Activated T-helper 1 cell treated with anti-CD3 and anti-CD28 coated beads, Interleukin-2, amount 50 U/mL, for 16 hours (primary cell): ENCODE measurements at regions not wholly inside any gene's neighbourhood (a gene's known extent, or its start where the extent isn't known, plus 50 kb on each side); places are given as distances from the start of the nearest gene placed in this dataset.
"Not testable (repeated sequence)": the region's sequence is repeated elsewhere in the genome, so short reads cannot be mapped to it uniquely, and the experiment has no call there.

Source experiments
- DNase-seq, 2 donors: peaks; one replicate each; pipeline ENCODE4 v3.0.0-alpha.2; 2020; ENCODE audit warnings: low read depth in 1 of 2, low spot score in 1 of 2

DNA sequence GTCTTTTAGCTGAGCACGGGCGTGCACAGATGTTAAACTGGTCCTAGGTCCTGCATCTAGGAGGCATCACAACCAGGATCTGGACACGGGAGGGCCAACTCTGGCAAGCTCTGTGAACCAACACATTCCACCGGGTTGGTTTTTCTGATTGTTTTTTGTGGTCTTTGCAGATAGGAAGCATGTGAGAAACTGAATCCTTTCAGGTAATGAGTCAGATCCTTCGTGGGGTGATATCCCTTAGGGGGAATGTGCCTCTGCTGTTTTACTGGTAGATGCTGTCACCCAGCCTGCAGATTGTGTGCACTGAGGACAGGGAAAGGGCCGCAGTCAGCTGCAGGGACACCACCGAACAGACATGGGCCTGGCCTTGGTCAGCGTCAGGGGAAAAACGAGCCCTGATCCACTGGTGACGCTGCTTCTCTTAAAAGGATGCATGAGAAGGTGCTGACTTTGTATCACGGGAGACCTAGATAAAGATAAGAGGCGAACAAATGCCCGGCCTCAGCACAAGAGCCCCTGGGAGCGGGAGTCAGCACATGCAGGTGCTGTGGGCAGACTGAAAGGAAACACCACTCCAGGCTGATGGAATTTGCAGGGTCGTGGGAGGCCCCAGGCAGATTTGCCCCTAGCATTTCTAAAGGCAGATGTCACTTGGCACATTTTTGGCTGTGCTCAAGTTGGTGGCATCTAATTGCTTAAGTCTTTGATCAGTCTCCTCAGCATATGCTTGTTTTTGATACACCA is 51.1 kb downstream of the DOP1B start:
- DNase-seq, result no peak

DNA sequence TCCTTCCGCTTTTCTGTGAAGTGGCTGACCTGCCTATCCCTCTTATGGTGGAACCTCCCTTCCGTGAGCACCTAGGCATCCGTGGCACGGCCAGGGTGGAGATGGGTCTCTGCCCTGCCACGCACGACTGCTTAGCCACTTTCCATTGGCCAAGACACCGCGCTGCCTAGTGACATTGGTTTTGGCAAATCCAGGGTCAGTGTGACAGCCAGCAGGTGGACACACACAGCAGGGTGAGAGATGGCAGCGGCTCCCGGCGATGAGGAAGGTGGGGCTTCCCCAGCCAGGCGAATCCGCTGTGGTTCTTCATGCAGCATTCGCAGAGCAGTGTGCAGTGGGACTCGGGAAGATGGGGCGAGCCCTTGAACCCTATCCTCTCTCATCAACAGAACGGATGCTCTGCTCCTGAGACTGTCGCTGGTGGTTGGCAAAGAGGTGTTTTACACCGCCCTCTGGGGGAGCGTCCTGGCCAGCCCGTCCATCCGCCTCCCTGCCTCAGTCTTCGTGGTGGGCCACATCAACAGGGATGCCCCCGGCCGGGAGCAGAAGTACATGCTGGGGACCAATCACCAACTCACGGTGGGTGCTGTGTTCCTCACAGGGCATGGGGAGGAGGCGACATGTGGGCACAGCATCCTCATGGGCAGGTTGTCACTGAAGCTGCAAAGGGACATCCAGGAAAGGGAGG is 51.8 kb downstream of the DOP1B start:
- DNase-seq, result no peak

DNA sequence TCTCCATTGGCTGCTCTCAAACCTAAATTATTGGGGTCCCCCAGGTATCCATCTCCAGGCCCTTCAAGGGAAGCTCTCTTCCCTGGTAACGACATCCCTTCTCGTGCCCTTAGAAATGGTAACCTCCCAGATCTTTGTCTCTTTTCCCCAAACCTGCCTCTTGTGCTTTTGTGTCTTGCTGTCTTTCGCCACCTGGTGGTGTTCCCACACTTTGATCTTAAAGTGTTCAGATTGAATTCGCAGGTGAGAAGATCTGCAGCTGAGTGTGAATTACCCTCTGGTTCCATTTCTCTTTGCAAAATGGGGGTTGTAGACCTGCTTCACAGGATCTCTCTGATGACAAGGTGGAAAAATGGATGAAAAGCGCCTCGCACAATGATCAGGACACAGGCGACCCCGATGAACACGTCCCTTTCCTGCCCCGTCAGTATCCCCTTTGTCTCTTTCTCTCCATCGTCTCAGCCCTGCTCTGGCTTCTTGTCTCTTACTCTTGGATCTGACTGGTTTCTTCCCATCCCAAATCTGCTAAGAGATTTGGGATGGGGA is 53.1 kb downstream of the DOP1B start:
- DNase-seq, result no peak

DNA sequence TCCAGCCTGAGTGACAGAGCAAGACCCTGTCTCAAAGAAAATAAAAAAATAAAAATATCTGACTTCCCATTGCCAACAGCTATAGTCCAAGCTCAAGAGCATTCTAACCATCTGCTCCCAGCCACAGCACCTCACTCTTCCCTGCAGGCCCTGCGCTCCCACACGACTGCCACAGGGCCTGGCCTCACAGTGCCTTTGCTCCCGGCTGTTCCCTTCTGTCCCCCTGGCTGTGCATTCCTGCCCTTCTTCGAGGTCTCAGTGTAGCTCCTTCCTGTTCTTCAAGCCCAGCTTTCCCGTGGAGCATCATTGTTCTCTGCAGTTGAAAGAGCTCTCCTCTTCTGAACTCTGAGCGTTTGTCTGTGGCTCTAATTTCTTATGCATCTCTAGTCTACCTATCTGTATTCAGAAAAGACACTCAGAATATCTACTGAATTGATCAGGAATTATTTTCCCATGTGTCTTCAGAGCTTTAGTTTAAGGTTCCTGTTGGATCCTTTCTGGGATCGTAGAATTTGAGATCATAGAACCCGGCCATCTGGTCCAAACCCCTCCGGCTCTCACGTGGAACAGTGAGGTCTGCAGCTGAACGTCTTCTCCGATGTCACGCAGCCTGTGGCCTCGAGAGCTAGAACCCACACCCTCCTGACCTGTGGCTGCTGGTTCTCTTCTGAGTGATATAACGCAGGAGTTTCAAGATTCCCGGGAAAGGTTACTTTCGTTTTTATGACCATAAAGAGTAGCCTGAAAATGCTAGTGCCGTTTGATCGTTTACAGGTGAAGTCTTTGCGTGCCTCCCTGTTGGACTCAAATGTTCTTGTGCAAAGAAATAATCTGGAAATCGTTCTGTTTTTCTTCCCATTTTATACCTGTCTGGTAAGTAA is 54.4 kb downstream of the DOP1B start:
- DNase-seq, result no peak

DNA sequence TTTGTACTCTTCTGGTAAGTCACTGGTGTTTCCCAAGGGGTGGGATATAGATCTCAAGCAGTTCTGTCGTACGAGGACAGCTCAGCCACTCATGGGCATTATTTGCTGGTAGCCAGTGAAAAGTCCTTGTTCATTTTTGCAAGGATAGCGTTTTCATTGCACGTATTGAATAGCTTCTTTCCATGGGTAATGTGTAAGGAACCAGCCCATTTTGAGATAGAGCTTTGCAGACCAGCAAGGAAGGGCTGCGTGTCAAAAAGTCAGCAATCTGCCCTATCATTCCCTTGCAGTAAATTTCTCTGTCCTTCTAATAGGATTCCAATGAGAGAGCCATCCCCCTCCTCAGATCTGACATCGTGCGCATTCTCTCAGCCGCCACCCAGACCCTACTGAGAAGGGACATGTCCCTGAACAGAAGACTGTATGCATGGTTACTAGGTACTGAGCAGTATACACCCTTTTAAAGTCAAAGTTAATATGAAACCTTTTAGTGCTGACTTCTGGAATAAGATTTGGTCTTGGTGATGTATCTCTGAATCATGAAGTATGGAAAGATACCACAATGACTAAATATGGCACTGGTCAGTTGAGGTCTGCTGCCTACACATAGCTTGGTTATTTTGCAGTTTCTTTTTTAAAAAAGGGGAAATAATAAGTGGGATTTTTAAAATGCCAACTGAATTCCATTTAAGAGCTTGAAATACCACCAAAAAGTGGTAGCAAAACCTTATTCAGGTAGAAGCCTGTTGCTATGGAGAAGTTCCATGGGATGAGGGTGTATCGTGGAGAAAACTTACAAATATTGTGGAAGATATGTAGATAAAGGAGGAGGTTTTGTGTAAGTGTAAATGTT is 55.3 kb downstream of the DOP1B start:
- no peak for DNase-seq

DNA sequence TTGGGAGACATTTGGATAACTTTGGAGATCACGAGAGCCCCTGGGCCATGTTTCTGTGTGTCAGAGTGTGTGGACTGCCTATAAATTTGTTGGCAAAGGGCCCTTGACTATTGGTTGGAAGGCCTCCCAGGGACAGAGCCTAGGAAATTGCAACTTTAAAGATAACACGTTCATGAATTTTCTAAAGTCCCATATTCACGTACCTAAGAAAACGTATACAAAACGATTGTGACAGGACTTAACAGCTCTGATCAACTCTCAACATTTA is 55.8 kb downstream of the DOP1B start:
- no peak for DNase-seq

DNA sequence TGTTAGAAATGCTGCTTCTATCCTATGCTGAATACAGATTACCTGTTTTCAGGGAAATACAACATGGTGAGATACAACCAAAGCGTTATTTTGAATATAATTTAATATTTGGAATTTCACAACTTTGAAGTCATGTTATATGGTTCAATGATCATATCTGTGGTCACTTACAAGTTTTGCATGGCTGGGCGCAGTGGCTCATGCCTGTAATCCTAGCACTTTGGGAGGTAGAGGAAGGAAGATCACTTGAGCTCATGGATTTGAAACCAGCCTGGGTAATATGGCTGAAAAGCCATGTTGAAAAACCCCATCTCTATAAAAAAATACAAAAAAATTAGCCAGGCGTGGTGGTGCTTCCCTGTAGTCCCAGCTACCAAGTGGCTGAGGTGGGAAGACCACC is 57.9 kb downstream of the DOP1B start:
- no peak for DNase-seq

DNA sequence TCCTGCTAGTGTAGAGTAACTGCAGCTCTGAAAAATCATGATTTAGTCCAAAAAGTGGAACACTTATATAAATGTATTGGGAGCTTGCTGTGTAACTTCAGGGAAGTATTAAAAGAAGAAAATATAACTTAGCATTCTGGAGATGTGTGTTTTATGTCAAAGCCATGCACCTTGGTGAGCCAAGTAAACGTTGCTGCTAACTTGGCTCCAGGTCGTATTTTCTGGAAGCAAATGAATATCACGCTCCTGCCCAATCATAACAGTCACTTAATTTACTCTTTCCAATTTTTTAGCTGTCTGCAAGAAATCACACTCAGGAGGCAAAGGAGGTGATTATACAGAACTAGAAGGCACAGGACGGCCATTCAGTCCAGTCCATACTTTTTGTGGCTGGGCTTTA is 61.1 kb downstream of the DOP1B start:
- DNase-seq, result no peak

DNA sequence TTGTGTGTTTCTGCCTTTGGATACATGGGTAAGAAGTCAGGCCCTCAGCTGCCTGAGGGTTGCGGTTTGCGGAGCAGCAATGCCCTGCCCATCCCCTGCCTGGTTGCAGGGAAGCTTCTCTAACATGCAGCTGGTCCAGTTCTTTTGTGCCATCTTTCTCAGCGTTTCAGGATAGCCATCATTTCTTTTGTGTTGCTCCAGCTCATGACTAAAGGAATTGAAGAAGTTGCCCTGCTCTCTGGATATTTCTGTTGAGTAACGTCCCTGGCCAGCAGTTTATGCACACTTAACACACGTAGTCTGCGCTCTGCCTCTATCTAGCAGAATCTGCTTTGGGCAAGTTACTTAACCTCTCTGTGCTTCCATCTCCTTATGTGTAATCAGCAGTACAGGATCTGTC is 62.1 kb downstream of the DOP1B start:
- no peak for DNase-seq

DNA sequence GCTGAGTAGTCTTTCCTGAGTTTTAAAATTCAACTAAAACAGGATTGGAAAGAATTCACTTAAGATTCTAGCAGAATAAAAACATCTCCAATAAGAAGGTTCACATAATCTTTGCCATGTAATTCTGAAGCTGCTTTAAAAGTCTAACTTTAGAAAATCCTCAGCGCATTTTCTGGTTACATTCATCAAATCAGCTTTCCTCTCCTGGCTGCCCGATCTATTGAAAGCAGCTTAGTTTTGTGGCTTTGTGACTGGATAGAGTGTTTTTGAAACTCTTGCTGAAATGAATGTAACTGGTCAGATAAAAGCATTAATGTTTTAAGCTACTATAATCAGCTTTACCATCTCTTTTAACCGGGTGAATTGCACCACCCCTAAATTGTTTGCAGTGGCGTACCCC is 66.8 kb downstream of the DOP1B start:
- DNase-seq, result no peak

DNA sequence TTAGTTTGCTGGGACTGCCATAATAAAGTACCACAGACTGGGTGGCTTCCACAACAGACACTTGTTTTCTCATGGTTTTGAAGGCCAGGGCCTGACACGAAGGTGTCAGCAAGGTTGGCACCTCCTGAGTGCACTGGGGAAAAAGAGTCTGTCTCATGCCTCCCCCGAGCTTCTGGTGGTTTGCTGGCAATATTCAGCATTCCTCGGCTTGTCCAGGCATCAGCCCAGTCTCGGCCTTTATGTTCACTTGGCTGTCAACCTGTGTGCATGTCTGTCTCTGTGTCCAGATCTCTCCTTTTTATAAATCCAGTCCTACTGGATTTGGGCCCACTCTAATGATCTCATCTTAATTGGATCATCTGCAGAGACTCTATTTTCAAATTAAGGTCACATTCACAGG is 72.6 kb downstream of the DOP1B start:
- DNase-seq, result no peak

DNA sequence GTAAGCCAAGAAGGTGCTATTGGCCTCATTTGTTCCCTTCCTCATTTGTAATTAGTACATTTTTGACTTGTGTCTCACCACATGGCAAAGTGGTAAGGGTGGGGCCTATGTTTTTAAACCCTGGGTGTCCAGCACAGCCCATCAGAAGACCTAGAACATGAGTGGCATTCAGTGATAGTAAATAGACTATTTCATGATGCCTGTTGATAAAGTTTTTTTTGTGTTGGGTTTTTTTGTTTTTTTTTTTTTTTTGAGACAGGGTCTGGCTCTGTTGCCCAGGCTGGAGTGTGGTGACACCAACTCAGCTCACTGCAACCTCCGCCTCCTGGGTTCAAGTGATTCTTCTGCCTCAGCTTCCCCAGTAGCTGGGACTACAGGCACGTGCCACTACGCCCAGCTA is 74.8 kb downstream of the DOP1B start:
- not testable (repeated sequence) for DNase-seq

DNA sequence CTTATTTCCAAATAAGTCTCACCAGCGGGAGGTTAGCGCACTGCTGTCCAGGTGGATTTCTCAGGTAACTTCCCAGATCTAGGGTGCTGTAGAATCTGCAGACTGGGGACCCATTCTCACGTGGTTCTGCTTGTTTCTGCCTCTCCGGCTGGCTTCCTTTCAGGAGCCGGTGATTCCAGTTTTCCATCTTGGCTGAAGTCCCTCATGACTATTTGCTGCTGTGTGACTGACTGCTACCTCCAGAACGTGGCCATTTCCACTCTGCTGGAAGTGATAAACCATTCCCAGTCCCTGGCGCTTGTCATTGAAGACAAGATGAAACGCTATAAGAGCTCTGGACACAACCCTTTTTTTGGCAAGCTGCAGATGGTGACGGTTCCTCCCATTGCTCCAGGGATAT is 76.0 kb downstream of the DOP1B start:
- no peak for DNase-seq

DNA sequence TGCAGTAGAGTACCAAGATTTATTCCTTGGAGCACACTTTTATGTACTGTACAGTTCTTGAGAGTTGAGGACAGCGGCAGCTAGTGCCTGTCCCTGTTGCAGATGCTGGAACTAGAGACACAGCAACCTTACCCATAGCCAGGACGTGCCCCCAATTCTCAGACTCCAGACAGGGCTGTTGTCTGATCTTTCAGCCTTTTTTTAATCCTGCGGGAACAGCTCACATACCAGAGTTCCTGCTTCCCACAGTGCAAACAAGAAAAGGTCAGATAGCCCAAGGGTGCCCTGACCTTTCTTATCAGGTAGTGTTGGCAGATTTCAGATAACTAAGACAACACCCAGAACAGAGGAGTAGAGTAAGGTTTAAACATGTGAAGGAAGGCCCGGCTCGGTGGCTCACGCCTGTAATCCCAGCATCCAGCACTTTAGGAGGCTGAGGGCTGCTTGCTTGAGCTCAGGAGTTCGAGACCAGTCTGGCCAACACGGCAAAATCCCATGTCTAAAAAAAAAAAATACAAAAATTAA is 78.5 kb downstream of the DOP1B start:
- no peak for DNase-seq

DNA sequence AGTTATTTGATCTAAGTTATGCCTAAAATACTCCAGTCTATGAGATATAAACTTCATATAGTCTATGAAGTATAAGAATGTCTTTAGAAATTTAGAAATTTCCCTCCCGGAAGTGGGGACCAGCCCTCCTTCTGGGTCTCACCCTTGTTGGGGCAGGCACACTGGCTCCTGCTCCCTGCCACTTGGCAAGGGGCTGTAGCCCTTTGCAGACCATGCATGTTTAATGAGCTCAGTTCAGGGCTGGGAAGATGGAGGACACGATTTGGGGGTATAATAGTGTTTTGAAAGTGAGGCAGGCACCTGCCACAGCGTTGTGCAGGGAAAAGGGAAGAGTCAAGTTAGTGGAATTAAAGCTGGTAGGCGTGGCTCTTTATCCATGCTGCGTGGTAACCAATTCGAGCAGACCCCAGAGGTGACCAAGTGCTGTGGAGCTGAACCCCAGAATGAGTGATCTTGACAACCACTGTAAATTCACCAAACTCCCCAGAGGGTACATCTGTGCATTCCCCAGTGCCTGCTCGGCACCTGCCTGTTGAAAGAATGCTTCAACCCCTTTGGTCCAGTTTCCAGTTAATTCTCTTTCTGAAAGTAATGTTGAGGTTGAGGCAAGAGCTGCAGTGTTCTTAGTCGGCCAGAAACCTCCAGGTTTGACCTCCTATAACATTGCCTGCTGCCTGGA is 79.6 kb downstream of the DOP1B start:
- DNase-seq, result no peak

DNA sequence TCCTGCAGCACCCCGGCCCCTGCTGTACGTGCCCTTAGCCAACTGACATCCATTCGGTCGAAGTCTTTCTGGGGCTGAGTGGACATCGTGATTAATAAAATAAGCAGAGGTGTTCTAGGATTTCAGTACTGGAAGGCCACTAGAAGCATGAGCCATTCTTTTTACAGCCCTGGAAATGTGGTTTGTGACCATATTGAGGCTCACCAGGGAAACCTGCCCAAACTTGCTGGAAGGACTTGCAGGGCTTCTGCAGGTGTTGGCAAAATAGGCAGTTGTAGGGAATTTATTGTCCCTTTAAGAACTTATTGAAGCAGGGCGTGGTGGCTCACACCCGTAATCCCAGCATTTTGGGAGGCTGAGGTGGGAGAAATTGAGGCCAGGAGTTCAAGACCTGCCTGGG is 80.8 kb downstream of the DOP1B start:
- DNase-seq, result no peak

DNA sequence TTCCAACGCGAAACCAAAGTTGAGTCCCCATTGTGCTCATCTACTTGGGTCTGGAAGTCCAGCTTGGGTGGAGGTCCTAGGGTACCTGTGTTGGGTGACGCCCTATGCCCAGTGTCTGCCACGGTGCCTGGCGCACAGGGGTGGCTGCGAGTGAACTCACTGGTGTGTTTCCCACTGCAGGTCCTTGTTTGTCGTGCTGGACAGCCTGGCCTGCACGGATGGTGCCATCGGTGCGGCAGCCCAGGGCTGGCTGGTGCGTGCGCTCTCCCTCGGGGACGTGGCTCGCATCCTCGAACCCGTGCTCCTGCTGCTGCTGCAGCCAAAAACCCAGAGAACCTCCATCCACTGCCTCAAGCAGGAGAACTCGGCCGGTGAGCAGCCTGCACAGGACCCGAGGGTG is 80.4 kb upstream of the MORC3 start:
- no peak for DNase-seq

DNA sequence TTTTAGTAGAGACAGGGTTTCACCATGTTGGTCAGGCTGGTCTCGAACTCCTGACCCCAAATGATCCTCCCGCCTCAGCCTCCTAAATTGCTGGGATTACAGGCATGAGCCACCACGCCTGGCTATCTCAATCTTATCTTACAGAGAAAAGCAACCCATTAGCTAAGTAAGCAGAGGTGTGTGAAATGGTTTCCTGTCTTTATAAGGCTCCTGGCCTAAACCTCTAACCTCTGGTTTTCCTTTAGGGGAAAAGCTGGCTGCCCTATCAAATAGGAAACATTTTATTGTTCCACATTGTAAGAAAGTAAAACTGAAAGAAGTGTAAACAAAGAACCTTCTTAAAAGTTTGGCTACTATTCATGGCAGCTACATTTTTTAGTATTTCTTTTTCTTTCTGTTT is 78.3 kb upstream of the MORC3 start:
- DNase-seq, result no peak

DNA sequence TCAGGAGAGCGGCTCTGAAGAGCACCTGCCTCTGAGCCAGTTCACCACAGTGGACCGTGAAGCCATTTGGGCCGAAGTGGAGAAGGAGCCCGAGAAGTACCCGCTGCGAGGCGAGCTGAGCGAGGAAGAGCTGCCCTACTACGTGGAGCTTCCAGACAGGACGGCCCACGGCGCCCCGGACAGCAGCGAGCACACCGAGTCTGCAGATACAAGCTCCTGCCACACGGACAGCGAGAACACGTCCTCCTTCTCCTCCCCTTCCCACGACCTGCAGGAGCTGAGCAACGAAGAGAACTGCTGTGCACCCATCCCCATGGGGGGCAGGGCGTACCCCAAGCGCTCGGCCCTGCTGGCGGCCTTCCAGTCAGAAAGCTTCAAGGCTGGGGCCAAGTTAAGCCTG is 74.9 kb upstream of the MORC3 start:
- DNase-seq, result no peak

DNA sequence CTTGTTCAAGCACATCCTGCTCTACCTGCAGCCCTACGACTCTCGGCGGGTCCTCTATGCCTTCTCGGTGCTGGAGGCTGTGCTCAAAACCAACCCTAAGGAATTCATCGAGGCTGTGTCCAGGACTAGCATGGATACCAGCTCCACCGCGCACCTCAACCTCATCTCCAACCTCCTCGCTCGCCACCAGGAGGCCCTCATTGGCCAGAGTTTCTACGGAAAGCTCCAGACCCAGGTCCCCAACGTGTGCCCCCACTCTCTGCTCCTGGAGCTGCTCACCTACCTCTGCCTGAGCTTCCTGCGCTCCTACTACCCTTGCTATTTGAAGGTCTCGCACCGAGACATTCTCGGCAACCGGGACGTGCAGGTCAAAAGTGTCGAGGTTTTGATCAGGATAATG is 74.3 kb upstream of the MORC3 start:
- DNase-seq, result no peak
